ENCODE measurements at regions not wholly inside any gene's neighbourhood (a gene's known extent, or its start where the extent isn't known, plus 50 kb on each side); places are given as distances from the start of the nearest gene placed in this dataset.

- H3K9ac ChIP-seq (ENCODE audit: low read length): no peak overlapping the region
- no peak overlapping the region for H3K27ac ChIP-seq (ENCODE audit: low read depth, low read length)
- no peaks in the 10 kb centered on the region for H4K20me1 ChIP-seq (ENCODE audit: low read depth, low read length)
- no peak for TF ChIP-seq CTCF (IDR thresholded peaks at IDR 0.05; ENCODE audit: insufficient read depth, low read length, poor library complexity, severe bottlenecking)
- TF ChIP-seq EZH2phosphoT487 (conservative IDR thresholded peaks at IDR 0.05; ENCODE audit: low read length): no peak
- no peaks in the 10 kb centered on the region for H3K36me3 ChIP-seq (ENCODE audit: low read length)
- H2AFZ ChIP-seq (ENCODE audit: low read depth, low read length, severe bottlenecking): no peak overlapping the region
- H3K9me3 ChIP-seq (ENCODE audit: insufficient read depth, low read length): 0 out of 2 replicates have a peak, but pooled peaks cover 7% of the 10 kb centered on the region
- H3K4me3 ChIP-seq (ENCODE audit: insufficient read depth, low read length, poor library complexity, severe bottlenecking): no peak overlapping the region
- H3K4me2 ChIP-seq (ENCODE audit: low read depth, low read length, poor library complexity, severe bottlenecking): no peak overlapping the region
- H3K27me3 ChIP-seq (ENCODE audit: low read length): no peaks in the 10 kb centered on the region
- H3F3A ChIP-seq (ENCODE audit: insufficient read depth): no peaks in the 10 kb centered on the region
- H3K9me2 ChIP-seq (replicated peaks; ENCODE audit: insufficient read depth, low read length): no peaks in the 10 kb centered on the region
- H3K79me2 ChIP-seq (ENCODE audit: insufficient read depth, low read length): no peaks in the 10 kb centered on the region
Measured at GRCh38 chr7:145919712-145920111, 196.9 kb upstream of the CNTNAP2 start.

- Histone ChIP-seq H3K36me3 (ENCODE audit: low read length) (no peaks in the 10 kb centered on the region), H3K9me3 (ENCODE audit: insufficient read depth, low read length) (0 out of 2 replicates have a peak, but pooled peaks cover 7% of the 10 kb centered on the region), H3F3A (ENCODE audit: insufficient read depth) (no peaks in the 10 kb centered on the region), H3K4me3 (ENCODE audit: insufficient read depth, low read length, poor library complexity, severe bottlenecking) (no peak overlapping the region), H3K4me2 (ENCODE audit: low read depth, low read length, poor library complexity, severe bottlenecking) (no peak overlapping the region), H3K9me2 (replicated peaks; ENCODE audit: insufficient read depth, low read length) (no peaks in the 10 kb centered on the region), H4K20me1 (ENCODE audit: low read depth, low read length) (no peaks in the 10 kb centered on the region), H3K27ac (ENCODE audit: low read depth, low read length) (no peak overlapping the region), H3K27me3 (ENCODE audit: low read length) (no peaks in the 10 kb centered on the region), H3K79me2 (ENCODE audit: insufficient read depth, low read length) (no peaks in the 10 kb centered on the region), H3K9ac (ENCODE audit: low read length) (no peak overlapping the region), H2AFZ (ENCODE audit: low read depth, low read length, severe bottlenecking) (no peak overlapping the region)
- no peak for TF ChIP-seq EZH2phosphoT487 (conservative IDR thresholded peaks at IDR 0.05; ENCODE audit: low read length)
- no peak for TF ChIP-seq CTCF (IDR thresholded peaks at IDR 0.05; ENCODE audit: insufficient read depth, low read length, poor library complexity, severe bottlenecking)
Measured at GRCh38 chr7:145916776-145917175, 199.8 kb upstream of the CNTNAP2 start.

- H3K9ac ChIP-seq (ENCODE audit: low read length): no peak overlapping the region
Measured at GRCh38 chr7:145915679-145916078, 200.9 kb upstream of the CNTNAP2 start.

More at GRCh38 chr7:145915679-145916078, 200.9 kb upstream of the CNTNAP2 start:
- no peak for TF ChIP-seq CTCF (IDR thresholded peaks at IDR 0.05; ENCODE audit: insufficient read depth, low read length, poor library complexity, severe bottlenecking)
- TF ChIP-seq EZH2phosphoT487 (conservative IDR thresholded peaks at IDR 0.05; ENCODE audit: low read length): no peak
- no peaks in the 10 kb centered on the region for H3K9me2 ChIP-seq (replicated peaks; ENCODE audit: insufficient read depth, low read length)
- no peaks in the 10 kb centered on the region for H3F3A ChIP-seq (ENCODE audit: insufficient read depth)
- H3K4me2 ChIP-seq (ENCODE audit: low read depth, low read length, poor library complexity, severe bottlenecking): no peak overlapping the region
- no peak overlapping the region for H3K27ac ChIP-seq (ENCODE audit: low read depth, low read length)
- no peaks in the 10 kb centered on the region for H3K27me3 ChIP-seq (ENCODE audit: low read length)
- no peaks in the 10 kb centered on the region for H4K20me1 ChIP-seq (ENCODE audit: low read depth, low read length)
- no peak overlapping the region for H3K4me3 ChIP-seq (ENCODE audit: insufficient read depth, low read length, poor library complexity, severe bottlenecking)
- H2AFZ ChIP-seq (ENCODE audit: low read depth, low read length, severe bottlenecking): no peak overlapping the region
- no peaks in the 10 kb centered on the region for H3K79me2 ChIP-seq (ENCODE audit: insufficient read depth, low read length)
- 0 out of 2 replicates have a peak, but pooled peaks cover 7% of the 10 kb centered on the region for H3K9me3 ChIP-seq (ENCODE audit: insufficient read depth, low read length)
- no peaks in the 10 kb centered on the region for H3K36me3 ChIP-seq (ENCODE audit: low read length)

All from SU-DHL-6 (cell line).